Omental fat pad (tissue), 3 donors: ENCODE measurements at regions not wholly inside any gene's neighbourhood (a gene's known extent, or its start where the extent isn't known, plus 50 kb on each side); places are given as distances from the start of the nearest gene placed in this dataset.

Source experiments
- ATAC-seq: fragments of 150-250 bp; one replicate; pipeline ENCODE4 v1.9.1; 2016; ENCODE audit warnings: mild to moderate bottlenecking, moderate library complexity; ENCODE audit not compliant: low FRiP score
- DNase-seq: peaks from one replicate; pipeline ENCODE4 v3.0.0-alpha.2; 2019; ENCODE audit warnings: low spot score
- TF ChIP-seq, protein P1 (sequence below), 3 donors: fragments of 450-650 bp; IDR thresholded peaks; one replicate each; pipeline ENCODE4 v1.5.1; 2016 to 2017; ENCODE audit warnings: antibody characterized with exemption in 3 of 3, mild to moderate bottlenecking in 3 of 3, moderate library complexity in 2 of 3

DNA sequence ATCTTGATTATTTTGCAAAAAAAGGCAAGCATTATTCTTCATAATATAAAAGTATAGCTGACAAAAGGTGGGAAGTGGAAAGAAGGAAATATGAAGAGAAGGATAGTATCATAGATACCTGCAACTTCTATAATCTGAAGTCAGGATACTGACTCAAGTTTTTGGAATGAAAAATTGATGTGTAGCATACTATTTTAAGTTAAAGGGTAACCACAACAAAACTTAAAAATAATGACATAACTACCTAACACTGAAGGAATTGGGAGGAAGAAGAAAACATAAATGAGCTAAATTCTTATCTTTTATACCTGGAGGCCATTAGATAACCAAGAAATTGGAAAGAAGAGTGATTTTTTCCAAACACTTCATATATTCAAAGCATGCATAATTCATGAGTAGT lies 51.8 kb upstream of the TLE1 start:
- no peak for ATAC-seq

DNA sequence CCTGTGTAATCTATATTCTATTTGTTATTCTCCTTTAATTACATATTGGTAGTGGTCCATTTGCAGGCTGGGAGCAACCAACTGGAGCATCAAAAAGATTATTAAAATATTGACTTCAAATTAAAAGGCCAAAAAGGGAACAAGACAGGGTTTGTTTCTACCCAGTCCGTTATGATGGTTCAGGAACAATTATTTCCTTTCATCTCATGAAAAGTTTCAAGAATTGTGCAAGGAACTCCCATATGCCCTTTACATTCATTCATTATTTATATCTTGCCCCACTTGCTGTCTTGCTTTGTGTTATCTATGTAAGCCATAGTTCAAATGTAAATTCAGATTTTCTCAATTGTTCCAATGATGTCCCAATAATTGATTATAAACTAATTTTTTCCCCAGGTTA lies 58.7 kb upstream of the TLE1 start:
- DNase-seq (no peak), ATAC-seq (no peak)
- TF ChIP-seq, protein P1, sequence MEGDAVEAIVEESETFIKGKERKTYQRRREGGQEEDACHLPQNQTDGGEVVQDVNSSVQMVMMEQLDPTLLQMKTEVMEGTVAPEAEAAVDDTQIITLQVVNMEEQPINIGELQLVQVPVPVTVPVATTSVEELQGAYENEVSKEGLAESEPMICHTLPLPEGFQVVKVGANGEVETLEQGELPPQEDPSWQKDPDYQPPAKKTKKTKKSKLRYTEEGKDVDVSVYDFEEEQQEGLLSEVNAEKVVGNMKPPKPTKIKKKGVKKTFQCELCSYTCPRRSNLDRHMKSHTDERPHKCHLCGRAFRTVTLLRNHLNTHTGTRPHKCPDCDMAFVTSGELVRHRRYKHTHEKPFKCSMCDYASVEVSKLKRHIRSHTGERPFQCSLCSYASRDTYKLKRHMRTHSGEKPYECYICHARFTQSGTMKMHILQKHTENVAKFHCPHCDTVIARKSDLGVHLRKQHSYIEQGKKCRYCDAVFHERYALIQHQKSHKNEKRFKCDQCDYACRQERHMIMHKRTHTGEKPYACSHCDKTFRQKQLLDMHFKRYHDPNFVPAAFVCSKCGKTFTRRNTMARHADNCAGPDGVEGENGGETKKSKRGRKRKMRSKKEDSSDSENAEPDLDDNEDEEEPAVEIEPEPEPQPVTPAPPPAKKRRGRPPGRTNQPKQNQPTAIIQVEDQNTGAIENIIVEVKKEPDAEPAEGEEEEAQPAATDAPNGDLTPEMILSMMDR (IDR thresholded peaks at IDR 0.05), result no peak

More for the DNA sequence above, 51.8 kb upstream of the TLE1 start:
- no peak for DNase-seq
- TF ChIP-seq, protein P1 (IDR thresholded peaks at IDR 0.05), result no peak

DNA sequence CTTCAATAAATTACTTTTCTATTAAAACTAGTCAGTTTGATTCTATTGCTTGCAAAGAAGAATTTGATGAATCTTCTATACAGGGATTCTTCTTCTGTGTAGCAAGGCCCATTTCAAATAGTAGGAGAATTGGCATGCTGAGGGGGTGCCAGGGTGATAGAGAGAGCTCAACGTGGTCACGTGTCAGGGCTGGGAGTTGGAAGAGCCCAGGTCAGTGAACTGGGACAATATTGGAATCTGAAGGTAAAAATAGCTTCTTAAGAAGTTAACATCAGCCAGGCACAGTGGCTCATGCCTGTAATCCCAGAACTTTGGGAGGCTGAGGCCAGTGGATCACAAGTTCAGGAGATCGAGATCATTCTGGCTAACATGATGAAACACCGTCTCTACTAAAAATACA lies 64.1 kb upstream of the TLE1 start:
- ATAC-seq (no peak), DNase-seq (no peak)
- TF ChIP-seq, protein P1 (IDR thresholded peaks at IDR 0.05), result no peak

DNA sequence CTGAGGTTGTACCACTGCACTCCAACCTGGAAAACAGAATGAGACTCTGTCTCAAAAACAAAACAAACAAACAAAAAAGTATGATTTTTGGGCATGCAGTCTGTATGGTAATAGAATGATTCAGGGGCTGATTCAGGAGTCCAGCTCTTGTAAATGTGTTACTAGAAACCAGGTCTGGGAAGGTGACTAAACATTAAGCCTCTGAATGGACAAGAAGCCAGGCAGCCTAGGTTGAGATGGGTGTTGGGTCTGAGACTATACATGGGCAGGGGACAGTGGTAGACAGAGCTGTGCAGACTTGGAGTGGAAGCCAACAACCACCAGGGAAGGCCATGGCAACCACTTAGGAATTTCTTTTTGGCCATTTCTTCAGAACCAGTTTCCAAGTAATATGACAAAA lies 64.9 kb upstream of the TLE1 start:
- TF ChIP-seq, protein P1 (IDR thresholded peaks at IDR 0.05), result no peak
- ATAC-seq (no peak), DNase-seq (no peak)

DNA sequence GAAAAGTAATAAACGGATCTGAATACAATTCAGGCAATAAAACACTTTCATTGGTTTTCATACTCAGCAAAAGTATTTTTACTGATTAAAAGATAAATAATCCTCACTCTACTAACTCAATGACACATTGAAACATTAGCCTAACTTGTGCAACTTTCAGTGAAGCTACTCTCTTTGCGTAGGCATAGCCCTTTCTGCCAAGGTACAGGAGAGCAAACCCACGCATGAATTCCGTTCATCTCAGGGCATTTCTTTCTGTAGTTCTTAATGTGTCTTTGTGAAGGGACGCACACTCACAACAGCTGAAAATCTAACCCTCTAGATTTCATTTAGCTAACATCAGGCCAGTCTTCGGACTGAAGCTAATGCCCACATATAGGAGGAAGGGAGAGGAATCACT lies 66.4 kb upstream of the TLE1 start:
- TF ChIP-seq, protein P1 (IDR thresholded peaks at IDR 0.05), result no peak
- ATAC-seq, result no peak
- DNase-seq, result no peak

DNA sequence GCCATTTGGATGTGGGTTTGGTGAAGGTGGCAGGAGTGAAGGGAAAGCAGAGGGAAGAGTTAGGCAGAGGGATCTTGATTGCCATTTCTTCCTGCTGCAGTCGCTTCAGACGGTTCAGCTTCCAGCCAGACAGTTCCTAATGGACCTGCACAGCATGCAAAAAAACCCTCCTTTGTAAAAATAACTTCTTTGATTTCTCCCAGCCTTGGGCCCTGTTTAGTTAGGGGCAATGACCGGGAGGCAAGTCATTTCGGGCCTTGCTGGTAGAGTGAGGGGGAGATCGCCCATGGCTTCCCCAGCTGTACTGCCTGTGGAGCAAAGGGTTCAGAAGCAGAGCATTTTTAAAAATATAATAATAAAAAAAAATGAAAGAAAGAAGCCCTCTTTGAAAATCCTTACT lies 67.2 kb upstream of the TLE1 start:
- DNase-seq (no peak), ATAC-seq (no peak)
- TF ChIP-seq, protein P1 (IDR thresholded peaks at IDR 0.05), result no peak

DNA sequence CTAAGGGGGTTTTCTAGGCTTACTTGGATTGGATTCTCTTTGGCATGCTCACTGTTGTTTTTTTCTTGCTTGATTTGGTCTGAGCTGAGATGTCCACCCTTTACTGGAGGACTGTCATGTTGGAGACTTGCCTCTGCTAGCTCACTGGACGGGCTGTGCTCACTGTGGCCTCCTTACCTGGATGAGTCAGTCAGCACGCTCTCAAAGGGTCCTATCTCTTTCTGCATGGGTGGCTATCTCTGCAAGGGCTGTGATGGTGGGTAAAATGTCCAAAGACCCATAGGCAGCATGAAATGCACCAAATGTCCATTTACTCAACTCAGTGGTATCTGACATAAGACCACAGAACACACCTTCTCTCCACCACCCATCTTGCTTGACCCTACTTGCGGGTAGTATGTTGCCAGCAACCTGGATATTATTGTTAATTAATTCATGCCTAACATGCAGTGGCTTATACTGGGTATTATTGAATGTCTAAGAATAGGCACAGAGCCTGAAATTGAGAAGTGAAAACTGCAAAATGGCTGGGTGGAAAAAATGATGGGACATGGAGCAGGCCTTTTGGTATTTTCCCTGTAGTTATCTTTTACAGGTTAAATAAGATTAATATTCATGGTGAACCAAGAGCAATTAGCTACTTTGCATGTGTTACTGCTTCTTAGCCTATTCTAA lies 68.9 kb upstream of the TLE1 start:
- DNase-seq, result no peak
- ATAC-seq, result no peak
- TF ChIP-seq, protein P1 (IDR thresholded peaks at IDR 0.05), result no peak
